ENCODE measurements at regions not wholly inside any gene's neighbourhood (a gene's known extent, or its start where the extent isn't known, plus 50 kb on each side); places are given as distances from the start of the nearest gene placed in this dataset.

DNA sequence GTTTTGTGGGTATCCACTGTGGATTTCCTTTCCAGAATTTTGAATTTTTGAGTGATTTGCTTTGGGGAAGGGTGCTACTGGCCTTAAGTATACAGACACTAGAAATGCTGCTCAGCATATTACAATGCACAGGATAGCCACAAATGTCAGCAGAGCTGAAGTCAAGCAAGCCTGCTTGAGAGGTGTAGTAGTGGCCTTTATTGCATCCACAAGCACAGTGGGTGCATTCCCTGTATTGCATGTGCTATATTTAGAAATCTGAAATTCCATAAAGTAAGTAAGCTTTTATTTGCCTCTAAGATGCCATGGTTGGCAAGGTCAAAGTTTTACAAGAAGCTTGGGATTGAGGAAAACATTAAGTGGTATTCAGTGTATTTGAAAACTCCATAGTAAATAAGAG lies 79.5 kb upstream of the ZNF91 start:
- TF ChIP-seq CTCF (optimal IDR thresholded peaks at IDR 0.05 in 1 of 3, IDR thresholded peaks at IDR 0.05 in 1 of 3, conservative IDR thresholded peaks at IDR 0.05 in 1 of 3; ENCODE audit: extremely low read depth in 1 of 3, insufficient read depth in 2 of 3, low read length in 3 of 3) (no peak), EZH2 (IDR thresholded peaks at IDR 0.05; ENCODE audit: low read length) (no peak)

All from keratinocyte (primary cell).